ENCODE measurements at regions not wholly inside any gene's neighbourhood (a gene's known extent, or its start where the extent isn't known, plus 50 kb on each side); places are given as distances from the start of the nearest gene placed in this dataset.

DNA sequence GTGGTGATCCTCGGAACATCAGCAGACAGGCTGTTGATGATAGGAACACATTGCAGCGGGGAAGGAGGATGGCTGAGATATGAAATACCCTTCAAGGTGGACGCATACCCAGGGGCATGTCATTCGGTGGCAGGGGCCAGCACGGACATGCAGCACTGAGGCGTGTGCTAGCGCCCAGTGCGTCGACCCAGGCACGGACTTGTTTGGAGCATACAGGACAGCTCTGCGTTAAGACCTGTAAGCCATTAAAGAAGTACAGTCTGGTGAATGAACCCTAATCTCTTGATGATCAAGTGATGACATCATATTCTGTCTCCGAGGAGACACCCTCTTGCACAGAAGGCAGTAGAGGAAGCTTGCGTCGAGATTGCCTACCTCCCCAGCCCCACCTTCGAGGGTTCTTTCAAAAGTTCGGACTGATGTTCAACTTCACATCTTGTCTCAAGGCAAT is 63.6 kb upstream of the KIF26B start:
- Histone ChIP-seq H3K27me3 (ENCODE audit: control insufficient read depth in 1 of 2, insufficient read depth in 2 of 2, low read length in 2 of 2) (no peaks in the 10 kb centered on the region), H3K27ac (ENCODE audit: low read depth in 1 of 2, low read length in 2 of 2) (no peak overlapping the region), H3K9me3 (ENCODE audit: control insufficient read depth in 1 of 2, insufficient read depth in 1 of 2, low read length in 2 of 2) (no peaks in the 10 kb centered on the region), H3K4me1 (ENCODE audit: insufficient read depth, low read length) (no peaks in the 10 kb centered on the region), H3K4me3 (ENCODE audit: low read length) (no peak overlapping the region), H3K36me3 (ENCODE audit: insufficient read depth, low read length) (no peaks in the 10 kb centered on the region)
- no peaks in the 10 kb centered on the region for H3K4me1 Mint-ChIP-seq (ENCODE audit: low read depth)
- DNase-seq (no peak), ATAC-seq (ENCODE audit: poor library complexity) (no peak)
- no peaks in the 10 kb centered on the region for H3K9me3 Mint-ChIP-seq
- H3K36me3 Mint-ChIP-seq (ENCODE audit: low read depth) = no peaks in the 10 kb centered on the region
- intact Hi-C loops (cut with DNase I, micrococcal nuclease) = no loop called here
- no peak overlapping the region for H3K4me3 Mint-ChIP-seq
- no peaks in the 10 kb centered on the region for H3K27me3 Mint-ChIP-seq
- TF ChIP-seq, protein P1, sequence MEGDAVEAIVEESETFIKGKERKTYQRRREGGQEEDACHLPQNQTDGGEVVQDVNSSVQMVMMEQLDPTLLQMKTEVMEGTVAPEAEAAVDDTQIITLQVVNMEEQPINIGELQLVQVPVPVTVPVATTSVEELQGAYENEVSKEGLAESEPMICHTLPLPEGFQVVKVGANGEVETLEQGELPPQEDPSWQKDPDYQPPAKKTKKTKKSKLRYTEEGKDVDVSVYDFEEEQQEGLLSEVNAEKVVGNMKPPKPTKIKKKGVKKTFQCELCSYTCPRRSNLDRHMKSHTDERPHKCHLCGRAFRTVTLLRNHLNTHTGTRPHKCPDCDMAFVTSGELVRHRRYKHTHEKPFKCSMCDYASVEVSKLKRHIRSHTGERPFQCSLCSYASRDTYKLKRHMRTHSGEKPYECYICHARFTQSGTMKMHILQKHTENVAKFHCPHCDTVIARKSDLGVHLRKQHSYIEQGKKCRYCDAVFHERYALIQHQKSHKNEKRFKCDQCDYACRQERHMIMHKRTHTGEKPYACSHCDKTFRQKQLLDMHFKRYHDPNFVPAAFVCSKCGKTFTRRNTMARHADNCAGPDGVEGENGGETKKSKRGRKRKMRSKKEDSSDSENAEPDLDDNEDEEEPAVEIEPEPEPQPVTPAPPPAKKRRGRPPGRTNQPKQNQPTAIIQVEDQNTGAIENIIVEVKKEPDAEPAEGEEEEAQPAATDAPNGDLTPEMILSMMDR (IDR thresholded peaks at IDR 0.05) = no peak
- ChIA-PET POLR2A (no interaction called here), CTCF (no interaction called here)
- no peak overlapping the region for H3K27ac Mint-ChIP-seq

DNA sequence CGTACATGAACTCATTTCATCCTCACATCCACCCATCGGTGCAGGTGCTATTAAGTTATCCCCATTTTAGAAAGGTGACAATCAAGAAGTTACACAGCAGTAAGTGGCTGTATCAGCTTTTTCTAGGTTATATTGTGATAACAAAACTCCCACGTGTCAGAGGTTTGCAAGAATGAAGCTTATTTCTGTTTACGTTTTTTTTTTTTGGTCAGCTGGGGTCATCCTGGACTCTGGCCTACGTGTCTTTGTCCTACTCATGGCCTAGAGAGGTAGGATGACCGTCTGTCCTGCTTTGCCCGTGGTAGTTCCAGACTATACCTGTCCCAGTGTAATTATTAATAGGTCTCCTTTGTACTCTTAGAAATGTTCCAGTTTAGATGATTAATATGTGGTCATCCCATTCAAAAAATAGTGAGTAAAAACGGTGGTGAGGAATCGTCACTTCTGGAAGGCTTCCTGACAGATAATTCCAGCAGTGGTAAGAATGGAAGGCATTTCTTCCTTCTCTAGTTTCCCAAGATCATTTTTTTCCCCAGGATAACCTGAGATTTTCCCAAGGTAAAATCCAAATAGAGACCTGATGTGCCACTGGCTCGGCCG is 64.2 kb upstream of the KIF26B start:
- Histone ChIP-seq H3K4me3 (ENCODE audit: low read length) (no peak overlapping the region), H3K27ac (ENCODE audit: low read depth in 1 of 2, low read length in 2 of 2) (no peak overlapping the region), H3K27me3 (ENCODE audit: control insufficient read depth in 1 of 2, insufficient read depth in 2 of 2, low read length in 2 of 2) (no peaks in the 10 kb centered on the region), H3K9me3 (ENCODE audit: control insufficient read depth in 1 of 2, insufficient read depth in 1 of 2, low read length in 2 of 2) (no peaks in the 10 kb centered on the region), H3K36me3 (ENCODE audit: insufficient read depth, low read length) (no peaks in the 10 kb centered on the region), H3K4me1 (ENCODE audit: insufficient read depth, low read length) (no peaks in the 10 kb centered on the region)
- H3K36me3 Mint-ChIP-seq (ENCODE audit: low read depth) = no peaks in the 10 kb centered on the region
- H3K4me1 Mint-ChIP-seq (ENCODE audit: low read depth) = no peaks in the 10 kb centered on the region
- intact Hi-C loops (cut with DNase I, micrococcal nuclease) = no loop called here
- no peak overlapping the region for H3K4me3 Mint-ChIP-seq
- TF ChIP-seq, protein P1 (IDR thresholded peaks at IDR 0.05) = no peak
- no peak overlapping the region for H3K27ac Mint-ChIP-seq
- DNase-seq = no peak
- POLR2A ChIA-PET = no interaction called here
- no peak for ATAC-seq (ENCODE audit: poor library complexity)
- CTCF ChIA-PET = no interaction called here
- no peaks in the 10 kb centered on the region for H3K9me3 Mint-ChIP-seq
- no peaks in the 10 kb centered on the region for H3K27me3 Mint-ChIP-seq

DNA sequence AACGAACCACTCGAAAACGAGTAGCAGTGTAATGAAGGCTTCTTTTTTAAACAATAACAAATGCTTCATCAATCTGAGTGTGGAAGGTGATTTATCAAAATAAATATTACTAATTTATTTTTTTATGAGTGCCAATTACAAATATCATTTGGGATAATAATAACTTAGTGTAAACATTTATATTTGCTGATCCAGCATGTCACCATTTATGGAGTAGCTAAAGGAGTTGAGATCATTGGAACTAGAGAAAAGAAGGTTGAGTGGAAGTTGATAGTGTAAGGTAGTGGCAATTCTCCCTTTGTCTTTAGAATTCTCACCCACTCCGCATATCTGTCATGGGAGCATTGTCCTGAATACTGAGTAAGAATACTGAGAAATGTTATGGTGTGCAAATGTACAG is 67.1 kb upstream of the KIF26B start:
- intact Hi-C loops (cut with DNase I, micrococcal nuclease) = no loop called here
- POLR2A ChIA-PET = no interaction called here

More for the DNA sequence above, 67.1 kb upstream of the KIF26B start:
- Histone ChIP-seq H3K9me3 (ENCODE audit: control insufficient read depth in 1 of 2, insufficient read depth in 1 of 2, low read length in 2 of 2) (no peaks in the 10 kb centered on the region), H3K27ac (ENCODE audit: low read depth in 1 of 2, low read length in 2 of 2) (no peak overlapping the region), H3K36me3 (ENCODE audit: insufficient read depth, low read length) (no peaks in the 10 kb centered on the region), H3K4me1 (ENCODE audit: insufficient read depth, low read length) (no peaks in the 10 kb centered on the region), H3K27me3 (ENCODE audit: control insufficient read depth in 1 of 2, insufficient read depth in 2 of 2, low read length in 2 of 2) (no peaks in the 10 kb centered on the region), H3K4me3 (ENCODE audit: low read length) (no peak overlapping the region)
- DNase-seq = no peak
- no peak for ATAC-seq (ENCODE audit: poor library complexity)
- H3K9me3 Mint-ChIP-seq = no peaks in the 10 kb centered on the region
- H3K4me3 Mint-ChIP-seq = no peak overlapping the region
- CTCF ChIA-PET = no interaction called here
- no peaks in the 10 kb centered on the region for H3K36me3 Mint-ChIP-seq (ENCODE audit: low read depth)
- H3K4me1 Mint-ChIP-seq (ENCODE audit: low read depth) = no peaks in the 10 kb centered on the region
- TF ChIP-seq, protein P1 (IDR thresholded peaks at IDR 0.05) = no peak
- no peaks in the 10 kb centered on the region for H3K27me3 Mint-ChIP-seq
- no peak overlapping the region for H3K27ac Mint-ChIP-seq
